Motor neuron (in vitro differentiated cells): ENCODE measurements at regions not wholly inside any gene's neighbourhood (a gene's known extent, or its start where the extent isn't known, plus 50 kb on each side); places are given as distances from the start of the nearest gene placed in this dataset.

Experiments used
- ATAC-seq, 8 experiments: fragments of 200-7000 bp; cut with Tn5 transposase; replicated peaks in 6 of 8; 2 replicates each; pipeline ENCODE4 v1.8.0; 2021; ENCODE audit warnings: mild to moderate bottlenecking in 8 of 8, moderate library complexity in 8 of 8
- H3K27ac ChIP-seq, 2 donors: fragments of 250-450 bp; sonication (Bioruptor Pico); 2 replicates each; pipeline ENCODE4 v1.9.0; 2021; ENCODE audit warnings: antibody characterized with exemption in 2 of 2, mild to moderate bottlenecking in 2 of 2, moderate library complexity in 1 of 2
- H3K4me1 ChIP-seq, 2 donors: fragments of 250-450 bp; sonication (Bioruptor Pico); replicated peaks in 1 of 2; 2 replicates each; pipeline ENCODE4 v1.6.1; 2021; ENCODE audit warnings: antibody characterized with exemption in 2 of 2, mild to moderate bottlenecking in 2 of 2, moderate library complexity in 1 of 2
- H3K4me3 ChIP-seq, 5 donors: fragments of 250-450 bp; sonication (Bioruptor Pico); 2 replicates each; pipeline ENCODE4 v1.9.0; 2021; ENCODE audit warnings: antibody characterized with exemption in 5 of 5, mild to moderate bottlenecking in 5 of 5, moderate library complexity in 4 of 5
- WGBS, 10 experiments: fragments of 450-650 bp; shearing (Covaris generic); methylation state at CpG; one replicate each; pipeline ENCODE4 v1.0.0; 2022; 5-methylcytosine and 5-hydroxymethylcytosine counted together
- in situ Hi-C, 9 experiments: fragments of 400-800 bp; cut with MboI; loops; one replicate each; pipeline ENCODE4 v1.15.0; 2021; ENCODE audit warnings: low sequenced_read_pairs in 9 of 9, low pct_unique_long_range_greater_than_20kb in 2 of 9; ENCODE audit not compliant: unreplicated experiment in 9 of 9

DNA sequence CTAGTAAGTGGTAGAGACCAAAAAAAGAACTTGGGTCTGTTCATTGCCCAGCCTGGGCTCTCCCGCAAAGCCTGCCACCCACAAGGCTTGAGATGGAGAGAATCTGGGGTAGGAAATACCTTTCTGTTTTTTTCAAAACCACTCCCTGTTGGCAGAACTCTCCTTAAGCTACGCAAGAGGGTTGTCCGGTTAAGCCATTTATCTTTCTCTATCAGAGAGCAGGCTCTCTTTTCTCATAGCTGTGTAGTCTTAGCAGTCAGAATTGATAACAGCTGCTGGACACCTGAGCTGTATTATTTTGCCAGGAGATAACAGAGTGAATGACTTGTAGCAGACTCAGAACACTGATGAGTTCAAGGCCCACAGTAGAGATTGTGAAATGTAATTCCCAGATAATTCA lies 1088.1 kb downstream of the TSN start:
- Histone ChIP-seq H3K27ac (no peak overlapping the region), H3K4me3 (no peak overlapping the region), H3K4me1 (no peaks in the 10 kb centered on the region)
- ATAC-seq, result no peak
- WGBS, 10 experiments, result 31 to 100% (median 55%) methylated on average over 1 to 3 of the region's 3 CpGs; no CpG with 5 or more reads in 2 of the 10 experiments
- in situ Hi-C loops, result no loop called here

DNA sequence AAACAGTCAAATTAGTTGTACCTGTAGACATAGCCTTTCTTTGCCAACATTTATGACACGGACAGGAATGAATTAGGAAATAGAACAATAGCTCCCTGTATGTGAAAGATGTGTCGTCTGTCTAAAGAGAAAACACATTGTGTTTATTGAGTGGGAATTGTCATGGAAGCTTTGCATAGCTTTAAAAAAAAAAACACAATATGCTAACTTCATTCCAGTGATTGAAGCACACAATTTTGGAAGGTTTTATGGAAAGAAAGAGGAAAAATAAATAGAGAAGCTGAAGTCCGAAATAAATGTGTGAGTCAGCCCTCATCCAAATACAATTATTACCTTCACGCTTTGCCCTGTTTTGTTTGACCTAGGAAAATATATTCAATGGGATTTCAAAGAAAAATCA lies 1095.7 kb downstream of the TSN start:
- no peak for ATAC-seq
- in situ Hi-C loops, result no loop called here
- Histone ChIP-seq H3K27ac (no peak overlapping the region), H3K4me3 (no peak overlapping the region), H3K4me1 (no peaks in the 10 kb centered on the region)
- WGBS, 10 experiments, result 2 to 100% (median 81%) methylated on average over 1 to 4 of the region's 4 CpGs

DNA sequence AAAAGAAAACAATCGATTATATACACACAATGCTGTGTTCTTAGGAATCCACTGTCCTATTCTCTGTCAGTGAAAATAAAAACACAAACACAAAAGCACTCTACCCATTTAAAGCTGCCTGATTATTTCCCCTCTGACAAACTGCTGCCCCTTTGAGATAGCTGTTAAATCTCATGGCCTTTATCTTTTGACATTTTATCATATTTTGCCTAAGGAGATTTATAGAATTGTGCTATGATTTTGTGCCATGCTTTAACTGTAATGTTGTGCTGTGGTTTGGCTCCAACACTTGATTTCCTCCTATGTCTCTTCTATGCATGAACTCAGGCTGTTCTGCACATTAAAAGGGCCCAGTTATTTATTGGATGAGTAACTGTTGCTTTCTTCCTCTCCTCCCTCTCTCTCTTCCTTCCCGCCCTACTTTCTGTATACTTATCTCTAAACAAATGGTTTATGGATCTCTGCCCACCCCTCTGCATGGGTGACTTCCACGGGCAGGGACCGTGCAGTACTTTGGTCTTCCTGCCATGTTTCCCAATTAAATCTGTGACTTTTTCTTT lies 1096.6 kb downstream of the TSN start:
- WGBS, 10 experiments, result 0 to 100% (median 74%) methylated on average over 1 to 4 of the region's 4 CpGs; no CpG with 5 or more reads in 1 of the 10 experiments
- ATAC-seq, result peak in 2 of 8 experiments; percentile 18 to 57
- in situ Hi-C loops, result no loop called here
- Histone ChIP-seq H3K4me1 (no peaks in the 10 kb centered on the region), H3K4me3 (no peak overlapping the region), H3K27ac (no peak overlapping the region)

DNA sequence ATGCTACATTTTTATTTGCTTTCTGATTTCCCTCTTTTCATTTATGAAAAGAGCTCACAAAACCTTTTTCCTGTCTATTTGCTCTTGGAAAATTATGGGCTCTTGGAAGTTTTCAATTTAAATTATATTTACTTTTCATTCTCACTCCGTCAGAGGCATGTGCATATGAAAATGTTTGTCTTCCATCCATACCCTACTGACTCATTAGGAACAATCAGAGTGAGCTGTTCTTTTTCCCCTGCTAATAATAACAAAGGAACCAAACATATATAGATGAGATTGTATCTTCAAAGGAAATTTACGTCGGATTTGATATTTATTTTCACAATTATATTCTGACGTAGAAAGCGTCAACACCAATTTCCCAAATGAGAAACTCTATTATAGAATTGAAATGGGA lies 1101.2 kb downstream of the TSN start:
- WGBS, 10 experiments, result 11 to 100% (median 73%) methylated on average over 1 to 5 of the region's 5 CpGs
- no peak for ATAC-seq
- in situ Hi-C loops, result no loop called here
- Histone ChIP-seq H3K27ac (no peak overlapping the region), H3K4me1 (no peaks in the 10 kb centered on the region), H3K4me3 (no peak overlapping the region)

DNA sequence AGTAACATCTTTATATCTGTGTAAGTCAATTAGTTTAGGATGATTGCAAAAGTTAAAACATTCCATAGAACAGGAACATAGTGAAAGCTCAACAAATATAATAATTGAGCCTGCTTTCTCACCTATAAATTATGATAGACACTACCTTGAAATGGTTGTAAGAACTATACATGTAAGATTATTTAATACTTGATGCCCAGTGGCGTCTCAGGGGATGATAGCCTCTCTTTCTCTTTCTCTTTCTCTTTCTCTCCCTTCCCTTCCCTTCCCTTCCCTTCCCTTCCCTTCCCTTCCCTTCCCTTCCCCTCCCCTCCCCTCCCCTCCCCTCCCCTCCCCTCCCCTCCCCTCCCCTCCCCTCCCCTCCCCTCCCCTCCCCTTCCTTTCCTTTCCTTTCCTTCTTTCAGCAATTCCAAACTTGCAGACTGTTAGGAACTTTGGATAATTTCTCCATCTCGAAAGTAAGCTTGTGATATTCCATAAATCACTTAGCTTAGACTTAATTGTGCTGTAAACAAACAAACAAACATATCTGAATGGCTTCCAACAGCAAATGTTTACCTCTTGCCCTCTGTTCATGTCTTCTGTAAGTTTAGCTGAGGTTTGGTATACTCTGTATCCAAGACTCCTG lies 1102.7 kb downstream of the TSN start:
- Histone ChIP-seq H3K27ac (no peak overlapping the region), H3K4me1 (peaks cover 2 to 4% of the 10 kb centered on the region in 2 donors), H3K4me3 (no peak overlapping the region)
- in situ Hi-C loops, result no loop called here
- no peak for ATAC-seq
- 0 to 40% (median 0%) methylated on average over 1 of the region's 2 CpGs; no CpG with 5 or more reads in 7 of the 10 experiments for WGBS, 10 experiments

DNA sequence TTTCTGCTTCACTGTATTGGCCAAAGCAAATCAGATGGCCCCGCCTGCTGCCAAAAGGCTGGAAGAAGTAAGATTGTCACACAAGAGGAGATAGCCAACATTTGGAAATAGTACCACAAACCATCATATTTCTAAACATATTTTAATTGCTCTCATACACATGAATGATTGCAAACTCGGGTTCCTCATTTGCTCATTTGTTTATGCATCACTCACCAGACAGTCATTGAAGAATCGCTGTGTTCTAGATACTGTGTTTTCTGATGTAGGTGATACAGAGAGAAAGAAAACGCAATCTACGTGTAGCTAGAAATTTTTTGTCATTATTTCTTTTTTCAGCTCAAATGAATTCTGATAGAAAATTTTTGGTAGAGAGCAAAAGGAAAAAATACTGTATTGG lies 1103.4 kb downstream of the TSN start:
- Histone ChIP-seq H3K27ac (no peak overlapping the region), H3K4me1 (peaks cover 6 to 7% of the 10 kb centered on the region in 2 donors), H3K4me3 (no peak overlapping the region)
- 0 to 100% (median 83%) methylated on average over 1 to 5 of the region's 5 CpGs; no CpG with 5 or more reads in 1 of the 10 experiments for WGBS, 10 experiments
- in situ Hi-C loops, result no loop called here
- ATAC-seq, result no peak

DNA sequence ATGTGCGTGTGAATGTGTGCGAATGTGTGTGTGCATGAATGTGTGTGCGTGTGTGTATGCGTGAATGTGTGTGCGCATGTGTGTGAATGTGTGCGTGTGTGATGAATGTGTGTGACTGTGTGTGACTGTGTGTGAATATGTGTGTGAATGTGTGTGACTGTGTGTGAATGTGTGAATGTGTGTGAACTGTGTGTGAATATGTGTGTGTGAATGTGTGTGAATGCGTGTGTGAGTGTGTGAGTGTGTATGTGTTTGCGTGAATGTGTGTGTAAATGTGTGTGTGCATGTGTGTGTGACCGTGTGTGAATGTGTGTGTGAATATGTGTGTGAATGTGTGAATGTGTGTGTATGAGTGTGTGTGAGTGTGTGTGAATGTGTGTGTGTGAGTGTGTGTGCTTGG lies 1103.8 kb downstream of the TSN start:
- 20 to 98% (median 84%) methylated on average over 1 to 7 of the region's 9 CpGs; no CpG with 5 or more reads in 2 of the 10 experiments for WGBS, 10 experiments
- no peak for ATAC-seq
- H3K4me3 ChIP-seq, result no peak overlapping the region
- peaks cover 7 to 10% of the 10 kb centered on the region in 2 donors for H3K4me1 ChIP-seq
- no peak overlapping the region for H3K27ac ChIP-seq
- in situ Hi-C loops, result no loop called here

DNA sequence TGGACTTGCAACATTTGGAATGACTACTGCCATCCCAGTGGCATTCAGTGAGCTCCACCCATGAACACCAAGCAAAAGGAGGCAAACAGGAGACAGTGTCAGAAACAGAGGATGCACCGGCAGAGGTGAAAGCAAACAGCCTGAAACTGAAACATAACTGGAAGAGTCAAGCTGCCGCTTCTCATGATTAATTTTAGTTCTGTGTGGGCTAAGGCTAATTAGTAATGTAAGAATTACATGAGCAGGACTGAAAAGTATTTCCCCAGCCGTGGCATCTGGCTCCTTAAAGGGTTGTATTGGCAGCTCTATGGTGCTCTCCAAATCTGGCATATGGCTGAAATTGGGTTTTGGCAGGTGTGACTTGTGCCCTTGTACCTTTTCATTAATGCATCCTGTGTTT lies 1108.1 kb downstream of the TSN start:
- in situ Hi-C loops, result no loop called here
- Histone ChIP-seq H3K4me1 (peaks cover 7 to 19% of the 10 kb centered on the region in 2 donors), H3K4me3 (no peak overlapping the region), H3K27ac (no peak overlapping the region)
- ATAC-seq, result peak in 4 of 8 experiments; percentile 9 to 36 (median 30)
- WGBS, 10 experiments, result 0 to 100% (median 70%) methylated on average over 1 to 3 of the region's 3 CpGs; no CpG with 5 or more reads in 1 of the 10 experiments

DNA sequence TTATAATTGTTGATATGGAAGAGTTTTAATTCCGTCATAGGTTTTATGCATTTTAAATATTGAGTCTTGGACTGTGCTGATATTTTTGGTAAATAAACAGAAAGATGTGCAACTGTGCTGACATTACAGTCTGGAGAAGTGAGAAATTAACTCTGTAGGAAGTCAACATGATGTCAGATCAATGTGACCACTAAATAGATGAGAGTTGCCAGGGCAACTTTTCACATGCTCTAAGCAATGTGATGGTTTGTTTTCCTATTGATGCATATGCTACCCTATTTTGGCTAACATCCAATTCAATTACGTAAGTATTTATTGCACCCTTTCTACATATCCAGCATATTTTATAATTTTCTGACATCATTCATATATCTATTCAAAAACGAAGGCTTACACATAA lies 1109.3 kb downstream of the TSN start:
- ATAC-seq, result peak in 4 of 8 experiments; percentile 37 to 95 (median 65)
- in situ Hi-C loops, result no loop called here
- 6 to 100% (median 84%) methylated on average over 1 to 3 of the region's 3 CpGs; no CpG with 5 or more reads in 1 of the 10 experiments for WGBS, 10 experiments
- peaks cover 7 to 19% of the 10 kb centered on the region in 2 donors for H3K4me1 ChIP-seq
- H3K27ac ChIP-seq, result no peak overlapping the region
- no peak overlapping the region for H3K4me3 ChIP-seq

DNA sequence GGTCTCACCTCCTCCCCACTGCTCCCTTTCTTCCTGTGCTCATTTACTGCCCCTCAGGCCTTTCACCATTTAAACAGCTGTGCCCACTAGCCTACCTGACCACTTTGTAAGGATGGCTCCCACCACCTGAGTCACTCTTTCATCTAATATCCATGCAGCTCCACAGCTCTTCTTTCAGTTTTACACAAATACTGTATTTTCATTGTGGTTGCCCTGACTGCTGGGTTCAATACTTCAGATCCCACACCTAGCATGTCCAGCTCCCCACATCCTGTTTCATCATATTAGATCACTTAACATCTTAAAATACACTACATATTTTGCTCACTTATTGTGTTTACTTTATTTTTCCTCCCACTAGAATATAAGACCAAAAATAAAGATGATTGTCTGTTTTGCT lies 1110.6 kb downstream of the TSN start:
- Histone ChIP-seq H3K27ac (no peak overlapping the region), H3K4me1 (peaks cover 7 to 19% of the 10 kb centered on the region in 2 donors), H3K4me3 (no peak overlapping the region)
- in situ Hi-C loops, result no loop called here
- ATAC-seq, result no peak

DNA sequence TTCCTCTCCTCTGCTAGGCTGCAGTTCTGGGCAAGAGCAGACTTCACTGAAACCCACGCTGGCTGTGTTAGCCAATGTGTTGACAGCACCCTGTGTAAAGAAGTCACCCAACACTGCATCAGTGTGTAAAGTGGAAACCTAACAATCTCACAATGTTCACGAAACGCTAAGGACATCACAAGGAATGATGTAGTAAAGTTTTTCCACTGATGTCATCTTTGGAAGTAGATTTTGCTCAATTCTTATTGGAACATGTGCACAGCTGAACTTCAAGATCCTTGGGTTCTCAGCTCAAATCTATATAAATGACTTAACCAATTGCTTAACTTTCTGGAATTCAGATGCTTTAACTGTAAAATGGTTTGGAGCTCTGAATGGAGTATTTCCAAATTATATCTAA lies 1112.5 kb downstream of the TSN start:
- WGBS, 10 experiments, result 0 to 97% (median 92%) methylated on average over 2 to 3 of the region's 3 CpGs; no CpG with 5 or more reads in 5 of the 10 experiments
- no peak overlapping the region for H3K4me3 ChIP-seq
- H3K27ac ChIP-seq, result no peak overlapping the region
- no peak for ATAC-seq
- in situ Hi-C loops, result no loop called here
- H3K4me1 ChIP-seq, result peaks cover 7 to 18% of the 10 kb centered on the region in 2 donors

DNA sequence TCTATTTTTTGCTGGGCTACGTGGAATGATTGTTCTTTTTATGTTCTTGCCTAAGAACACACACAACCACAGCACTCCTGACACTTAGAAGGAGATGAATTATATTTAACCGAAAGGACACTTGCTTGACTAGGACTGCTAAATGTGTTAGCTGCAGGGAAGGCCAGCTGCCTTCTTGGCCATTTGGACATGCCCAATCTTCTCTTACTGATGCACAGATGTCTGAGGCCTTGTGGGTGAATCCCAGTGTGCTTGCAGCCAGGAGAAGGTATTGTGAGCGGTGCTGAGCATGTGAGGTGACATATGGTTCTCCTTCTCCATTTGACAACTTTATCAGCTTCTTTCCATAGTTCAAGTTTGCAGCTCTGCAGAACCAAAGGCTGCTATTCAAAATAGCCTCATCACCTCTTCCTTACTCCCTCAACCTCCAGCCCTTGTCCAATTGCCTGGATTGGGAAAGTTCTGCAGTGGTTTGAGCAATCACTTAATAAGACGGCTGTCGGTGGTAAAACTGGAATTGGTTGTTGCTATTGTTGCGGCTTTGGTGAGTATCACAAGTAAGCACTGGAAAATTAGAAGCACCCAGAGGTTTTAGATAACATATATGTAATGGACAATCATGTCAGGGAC lies 1113.3 kb downstream of the TSN start:
- in situ Hi-C loops, result no loop called here
- no peak overlapping the region for H3K4me3 ChIP-seq
- H3K4me1 ChIP-seq, result peaks cover 0 to 12% of the 10 kb centered on the region in 2 donors
- H3K27ac ChIP-seq, result no peak overlapping the region
- ATAC-seq, result no peak
- 4 to 100% (median 68%) methylated on average over 1 to 6 of the region's 6 CpGs for WGBS, 10 experiments

DNA sequence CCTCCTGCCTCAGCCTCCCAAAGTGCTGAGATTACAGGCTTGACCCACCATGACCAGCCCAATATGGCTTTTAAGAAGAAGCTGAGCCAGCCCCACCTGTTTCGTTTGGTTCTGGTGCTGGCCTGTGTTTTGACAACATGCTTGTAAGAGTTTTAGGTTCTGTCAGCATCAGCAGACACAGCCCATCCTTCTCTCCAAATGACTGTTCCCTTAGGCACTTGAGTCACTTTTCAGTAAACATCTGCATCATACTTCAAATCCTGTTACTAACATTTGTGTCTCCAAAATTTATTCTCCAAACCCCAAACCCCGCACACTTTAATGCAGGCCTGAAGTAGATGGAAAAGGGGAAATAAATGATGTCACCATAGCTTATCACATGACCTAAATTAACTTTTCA lies 1118.5 kb downstream of the TSN start:
- no peak overlapping the region for H3K27ac ChIP-seq
- ATAC-seq, result no peak
- 28 to 100% (median 95%) methylated on average over 1 to 2 of the region's 2 CpGs; no CpG with 5 or more reads in 6 of the 10 experiments for WGBS, 10 experiments
- no peak overlapping the region for H3K4me3 ChIP-seq
- no peaks in the 10 kb centered on the region for H3K4me1 ChIP-seq
- in situ Hi-C loops, result no loop called here
